GM18867 (cell line): ENCODE measurements at regions not wholly inside any gene's neighbourhood (a gene's known extent, or its start where the extent isn't known, plus 50 kb on each side); places are given as distances from the start of the nearest gene placed in this dataset.

Experiments
- ATAC-seq: cut with Tn5 transposase; IDR thresholded peaks from one replicate; pipeline ENCODE4 v1.9.1; 2021; ENCODE audit warnings: mild to moderate bottlenecking, moderate library complexity; ENCODE audit not compliant: unreplicated experiment

DNA sequence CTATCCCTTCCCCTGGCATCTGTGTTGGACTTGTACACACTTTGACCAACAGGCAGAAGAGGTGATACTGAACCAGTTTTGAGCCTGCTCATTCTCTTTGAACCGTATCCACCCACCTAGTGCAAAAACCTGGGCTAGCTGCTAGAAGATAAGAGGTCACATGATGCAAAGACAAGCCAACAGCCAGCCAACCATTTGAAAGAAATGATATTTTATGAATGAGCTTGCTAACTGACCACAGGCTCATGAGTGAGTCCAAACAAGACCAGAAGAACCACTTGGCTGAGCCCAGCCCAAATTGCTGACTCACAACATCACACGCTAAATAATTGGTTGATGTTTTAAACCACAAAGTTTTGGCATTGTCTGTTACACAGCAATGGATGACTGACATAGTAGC, 74.0 kb upstream of the CTNNB1 start:
- ATAC-seq = no peak

DNA sequence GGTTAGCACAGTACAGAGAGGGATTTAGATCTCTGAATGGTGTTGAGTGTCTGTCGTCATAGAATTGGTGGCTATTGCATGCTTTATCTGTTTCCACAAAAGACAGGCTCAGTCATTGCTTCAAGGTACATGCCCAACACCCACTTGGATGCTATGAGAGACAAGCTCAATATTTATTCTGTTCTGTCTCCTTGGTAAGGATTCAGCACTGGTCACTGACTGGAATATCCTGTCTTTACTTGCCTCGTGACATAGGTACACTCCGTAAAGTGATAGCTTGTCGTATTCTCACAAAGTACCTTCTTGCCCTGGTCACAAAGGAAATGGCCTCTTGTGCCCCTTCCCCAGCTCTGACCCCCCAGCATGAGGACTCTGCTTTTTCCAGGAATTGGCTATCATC, 72.8 kb upstream of the CTNNB1 start:
- ATAC-seq = no peak

DNA sequence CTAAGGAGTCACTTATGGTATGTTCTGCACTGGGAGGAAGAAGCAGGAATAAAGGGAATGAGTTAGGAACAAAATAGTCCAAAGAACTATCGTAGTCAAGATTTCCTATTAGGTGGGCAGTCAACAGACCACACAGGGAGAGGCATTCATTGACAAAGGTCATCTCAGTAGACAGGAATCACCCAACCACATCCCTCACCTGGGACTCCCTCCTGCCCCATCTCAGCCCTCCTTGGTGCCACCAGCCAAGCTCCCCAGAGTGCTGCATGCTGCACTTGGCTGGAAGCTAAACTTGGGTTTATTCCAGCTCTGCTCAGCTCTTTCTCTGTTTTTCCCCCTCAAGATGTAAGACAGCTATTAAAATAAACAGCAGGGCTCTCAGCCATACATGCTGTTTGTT, 72.3 kb upstream of the CTNNB1 start:
- no peak for ATAC-seq

DNA sequence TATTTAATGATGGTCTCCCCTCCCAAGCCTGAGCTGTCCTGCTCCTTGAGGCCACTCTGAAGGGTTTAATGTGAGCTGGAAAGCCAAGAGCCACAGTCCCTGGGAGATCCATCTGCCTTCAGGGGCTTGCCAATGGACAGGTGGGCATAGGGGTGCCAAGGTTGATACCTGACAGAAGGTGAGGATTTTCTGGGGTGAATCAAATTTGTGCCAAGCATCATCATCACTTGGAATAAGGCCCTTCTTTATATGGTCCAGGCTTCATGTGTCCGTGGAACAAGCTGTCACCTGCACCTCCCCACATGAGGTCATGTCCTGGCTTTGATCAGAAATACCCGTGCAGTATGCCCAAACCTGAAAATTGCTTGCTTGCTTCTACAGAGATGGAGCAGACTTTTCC, 71.9 kb upstream of the CTNNB1 start:
- no peak for ATAC-seq

DNA sequence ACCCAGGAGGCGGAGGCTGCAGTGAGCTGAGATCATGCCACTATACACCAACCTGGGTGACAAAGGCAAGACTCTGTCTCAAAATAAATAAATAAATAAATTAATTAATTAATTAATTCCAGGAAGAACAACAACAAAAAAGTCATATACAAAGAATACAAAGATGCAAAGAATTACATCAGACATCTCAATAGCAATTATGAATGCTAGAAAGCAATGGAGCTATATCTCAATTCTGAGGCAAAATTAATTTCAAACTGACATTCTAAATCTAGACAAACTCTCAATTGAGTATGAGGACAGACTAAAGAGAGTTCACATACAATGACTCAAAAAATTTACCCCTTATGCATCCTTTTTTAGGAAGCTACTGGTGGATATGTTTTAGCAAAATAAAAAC, 69.6 kb upstream of the CTNNB1 start:
- ATAC-seq = no peak

DNA sequence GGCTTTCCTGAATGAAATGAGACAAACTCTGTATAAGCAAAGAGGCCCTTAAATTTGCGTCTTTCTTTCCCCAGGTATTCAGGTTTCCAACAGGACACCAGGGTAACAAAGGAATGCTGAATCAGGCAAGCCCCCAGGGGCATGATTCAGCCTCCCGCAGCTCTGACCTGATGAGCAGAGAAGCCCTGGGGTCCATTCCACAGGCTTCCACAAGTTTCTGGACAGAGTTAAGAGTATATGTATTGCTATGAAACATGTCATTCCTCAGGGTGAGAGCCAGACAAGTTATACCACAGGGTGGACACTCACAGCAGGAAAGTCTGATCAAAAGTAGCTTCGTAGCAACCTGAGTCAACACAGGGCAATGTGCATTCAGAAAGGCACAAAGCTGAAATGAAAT, 68.1 kb upstream of the CTNNB1 start:
- no peak for ATAC-seq

DNA sequence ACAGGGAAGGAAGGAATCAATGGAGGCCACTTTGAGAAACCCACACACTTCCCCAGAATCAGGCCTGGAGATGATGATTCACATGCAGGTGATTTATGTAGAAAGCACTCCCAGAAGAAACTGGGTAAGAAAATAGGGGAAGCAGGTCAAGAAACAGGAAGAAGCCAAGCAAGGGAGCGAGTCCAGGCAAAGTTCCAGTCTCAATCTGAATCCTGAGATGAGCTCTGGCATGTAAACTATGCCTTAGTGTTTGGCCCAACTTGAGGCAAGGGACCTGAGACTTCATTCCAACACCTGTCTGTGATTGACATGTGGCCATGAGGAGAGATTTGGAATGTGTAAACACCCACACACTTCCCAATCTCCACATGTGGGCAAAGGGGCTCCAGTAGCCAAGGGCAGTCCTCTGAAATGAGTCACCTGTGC, 61.6 kb upstream of the CTNNB1 start:
- no peak for ATAC-seq

DNA sequence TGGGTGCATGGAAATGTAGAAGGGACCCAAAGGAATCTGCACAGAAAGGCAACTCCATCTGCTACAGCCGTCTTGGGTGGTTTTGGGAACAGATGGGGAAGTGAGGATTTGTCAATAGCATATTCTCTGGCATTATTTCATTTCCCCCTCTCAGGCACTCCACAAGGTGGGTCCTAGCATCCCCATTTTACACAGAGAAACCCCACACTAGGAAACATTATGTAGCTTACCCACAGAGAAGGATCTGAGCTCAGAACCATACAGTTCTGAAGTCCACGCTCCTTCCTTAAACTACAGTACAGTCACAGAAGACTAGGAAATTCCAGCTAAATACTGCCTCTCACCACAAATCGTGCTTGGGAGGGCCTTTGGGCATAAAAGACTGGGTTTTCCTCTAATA, 61.2 kb upstream of the CTNNB1 start:
- ATAC-seq = no peak

DNA sequence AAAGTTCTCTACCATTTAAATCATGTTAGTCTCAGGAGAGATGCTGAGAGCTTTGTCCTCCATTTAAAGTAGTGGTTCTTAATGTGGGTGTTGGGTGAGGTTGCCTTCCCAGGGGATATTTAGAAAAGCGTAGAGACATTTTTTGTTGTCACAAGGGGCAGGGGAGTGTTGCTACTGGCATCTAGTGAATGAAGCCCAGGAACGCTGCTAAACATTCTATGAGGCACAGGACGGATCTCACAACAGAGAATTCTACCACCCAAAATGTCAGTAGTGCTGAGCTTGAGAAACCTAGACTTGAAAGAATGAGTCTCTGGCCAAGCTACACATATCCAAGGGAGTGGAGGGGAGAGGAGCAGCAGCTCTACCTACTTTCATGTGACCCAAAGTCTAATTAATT, 60.7 kb upstream of the CTNNB1 start:
- no peak for ATAC-seq

DNA sequence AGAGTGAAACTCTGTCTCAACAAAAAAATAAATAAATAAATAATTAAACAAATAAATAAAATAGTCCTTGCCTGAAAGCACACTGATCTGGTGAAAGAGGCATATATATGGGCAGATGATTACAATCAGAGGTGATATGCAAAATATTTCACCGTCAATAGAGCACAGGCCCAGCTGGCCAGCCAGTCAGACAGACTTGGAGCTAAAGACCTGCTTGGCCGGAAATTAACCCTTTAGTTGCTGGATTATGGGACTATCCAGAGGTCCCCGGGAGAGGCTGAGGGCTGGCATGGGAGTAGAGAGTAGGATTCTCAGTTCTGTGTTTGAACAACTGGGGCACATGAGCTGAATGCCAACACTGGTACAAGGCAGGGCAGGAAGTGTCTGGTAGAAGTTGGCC, 59.1 kb upstream of the CTNNB1 start:
- ATAC-seq = no peak

DNA sequence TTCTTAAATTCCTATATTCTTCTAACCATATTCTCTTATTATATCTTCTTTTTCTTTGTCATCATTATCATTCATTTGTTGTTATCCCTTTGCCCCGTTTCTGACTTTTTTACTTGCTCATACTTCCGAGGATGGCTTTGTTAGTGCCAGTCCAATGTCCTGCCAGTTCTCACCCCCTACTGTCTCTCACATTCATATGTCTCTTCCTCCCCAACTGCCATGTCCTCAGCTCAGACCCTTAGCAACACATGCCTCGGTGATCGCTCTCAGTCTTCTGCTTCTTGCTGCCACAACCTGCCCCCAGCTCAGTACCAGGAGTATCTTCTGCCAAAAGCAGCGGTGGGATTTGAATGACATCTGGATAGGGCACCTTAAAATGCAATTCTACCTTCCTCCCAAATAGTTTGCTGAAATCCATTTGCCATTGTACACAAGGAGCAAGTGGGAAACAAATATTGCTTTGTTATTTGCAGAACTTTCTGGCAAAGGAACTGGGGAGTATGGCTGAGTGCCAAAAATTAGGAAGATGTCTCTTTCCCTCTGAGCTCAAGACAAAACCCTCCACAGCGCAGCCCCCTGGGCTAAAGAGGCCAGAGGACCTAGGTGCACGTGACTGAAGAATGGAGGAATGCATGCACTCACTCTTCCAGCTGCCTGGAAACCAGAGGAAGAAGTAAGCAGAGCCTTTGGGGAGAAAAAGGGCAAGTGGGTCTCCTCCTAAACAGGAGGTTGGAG, 57.7 kb upstream of the CTNNB1 start:
- no peak for ATAC-seq

DNA sequence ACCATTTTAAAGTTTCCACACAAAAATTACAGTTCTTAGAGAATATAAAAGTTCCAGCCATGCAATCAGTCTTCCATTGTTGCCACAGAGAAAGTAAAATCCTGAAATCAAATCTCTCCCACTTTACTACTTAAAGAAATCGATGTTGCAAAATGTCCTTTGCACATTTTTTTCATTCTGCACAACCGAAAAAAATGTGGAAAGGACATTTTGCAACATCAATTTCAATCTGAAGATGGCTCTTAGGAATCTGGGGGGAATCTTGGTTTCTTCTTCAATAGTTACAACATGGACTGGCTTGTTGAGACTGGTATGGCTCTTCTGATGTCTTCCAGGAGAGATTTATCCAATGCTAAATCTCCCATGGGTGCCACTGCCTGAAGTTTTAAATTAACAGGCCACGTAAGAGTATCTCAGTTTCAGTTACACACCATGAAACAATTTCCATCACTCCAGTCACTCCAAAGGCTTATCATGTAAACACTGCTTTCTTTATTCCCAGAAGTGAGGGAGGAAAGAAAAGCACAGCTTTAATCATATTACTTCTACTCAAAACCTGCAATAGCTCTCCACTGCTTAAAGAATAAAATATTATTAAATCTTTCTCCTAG, 55.8 kb upstream of the CTNNB1 start:
- no peak for ATAC-seq

DNA sequence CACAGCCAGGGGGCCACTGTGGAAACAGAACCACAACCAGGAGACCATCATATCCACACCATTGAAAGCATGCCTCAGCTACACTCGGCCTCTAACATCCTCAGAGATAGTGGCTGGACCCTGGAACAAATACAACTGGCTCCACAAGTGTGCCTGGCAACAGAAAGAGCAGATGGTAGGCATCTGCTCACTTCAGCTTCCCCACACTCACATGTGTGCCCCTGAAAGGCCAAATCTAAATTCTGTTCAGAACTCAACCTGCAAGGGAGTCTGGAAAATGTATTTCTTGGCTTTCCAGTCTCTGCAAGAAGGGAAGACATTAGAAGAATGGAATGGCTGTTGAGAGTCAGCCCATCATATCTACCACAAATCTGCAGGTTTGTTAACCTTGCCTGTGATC, 54.7 kb upstream of the CTNNB1 start:
- no peak for ATAC-seq

DNA sequence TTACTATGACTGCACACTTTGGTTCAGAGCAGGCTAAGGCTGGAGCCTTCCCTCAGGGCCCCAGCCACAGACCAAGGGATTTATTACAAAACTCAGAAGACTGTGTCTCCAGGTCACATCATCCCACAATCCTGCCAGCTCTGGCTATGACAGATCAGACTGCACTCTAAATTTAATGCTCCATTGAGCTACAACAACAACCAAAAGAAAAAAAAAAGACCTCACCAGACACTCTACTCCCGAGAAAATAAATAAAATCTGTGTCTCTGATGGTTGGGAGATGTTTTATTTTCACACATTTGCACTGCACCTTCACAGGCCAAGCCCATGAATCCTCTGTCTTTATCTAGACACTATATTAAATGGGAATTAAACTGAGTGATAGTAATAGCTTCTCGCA, 50.8 kb upstream of the CTNNB1 start:
- no peak for ATAC-seq

DNA sequence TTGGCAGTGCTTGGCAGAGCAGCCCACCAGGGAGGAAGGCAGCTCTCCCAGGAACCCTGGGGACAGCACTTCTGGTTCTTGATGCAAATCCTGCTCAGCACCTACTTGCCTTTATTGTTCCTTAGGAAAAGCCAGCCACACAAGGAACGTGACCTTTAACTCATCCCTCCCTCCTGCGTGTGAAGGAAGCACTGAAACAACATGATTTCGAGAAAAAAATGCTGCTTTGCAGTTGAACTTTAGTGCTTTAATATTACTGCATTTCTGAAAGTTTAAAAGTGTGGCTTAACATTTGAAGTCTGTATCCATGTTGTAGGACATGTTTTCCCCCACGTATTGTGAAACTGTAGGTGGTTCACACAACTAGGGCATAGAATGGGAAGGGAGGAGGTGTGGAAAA, 50.4 kb upstream of the CTNNB1 start:
- ATAC-seq = no peak
